H1 (cell line): ENCODE measurements at regions not wholly inside any gene's neighbourhood (a gene's known extent, or its start where the extent isn't known, plus 50 kb on each side); places are given as distances from the start of the nearest gene placed in this dataset.

Experiments used
- CTCF ChIA-PET: fragments of 300-600 bp; sonication (Branson Sonifier 250); formaldehyde crosslinking; loops from one replicate; lab custom pipeline; 2021; ENCODE audit not compliant: partially characterized antibody; lab: Charles Lee
- POLR2A ChIA-PET: fragments of 300-600 bp; sonication (Branson Sonifier 250); formaldehyde crosslinking; loops from one replicate; lab custom pipeline; 2021; ENCODE audit warnings: inconsistent platforms; ENCODE audit not compliant: partially characterized antibody; lab: Charles Lee
- DNase-seq, 2 experiments: peaks; one replicate each; pipeline versions ENCODE4 v3.0.0 to v3.0.0-alpha.2; 2010 to 2022; ENCODE audit warnings: low spot score in 2 of 2, low read depth in 1 of 2, mixed read lengths in 1 of 2
- FAIRE-seq: peaks from 2 replicates; lab custom pipeline; 2011; peaks lifted over from hg19 to GRCh38; lab: Jason Lieb, UNC
- H2AFZ ChIP-seq: 2 replicates; pipeline ENCODE4 v1.8.1; 2012; ENCODE audit warnings: low read length, inconsistent platforms
- H2AK5ac ChIP-seq: 2 replicates; pipeline ENCODE4 v1.6.1; 2013; ENCODE audit warnings: low read depth, low read length
- H2BK120ac ChIP-seq: replicated peaks from 2 replicates; pipeline ENCODE3; 2013; ENCODE audit warnings: low read depth, low read length, inconsistent platforms
- H2BK12ac ChIP-seq: 2 replicates; pipeline ENCODE4 v1.6.1; 2013; ENCODE audit warnings: low read depth, low read length
- H2BK15ac ChIP-seq: 2 replicates; pipeline ENCODE4 v1.6.1; 2013; ENCODE audit warnings: low read length
- H2BK20ac ChIP-seq: 2 replicates; pipeline ENCODE4 v1.6.1; 2013; ENCODE audit warnings: low read length
- H2BK5ac ChIP-seq: 2 replicates; pipeline ENCODE4 v1.6.1; 2013; ENCODE audit warnings: low read depth, low read length
- H3K14ac ChIP-seq: 2 replicates; pipeline ENCODE4 v1.6.1; 2013; ENCODE audit warnings: inconsistent platforms; ENCODE audit not compliant: insufficient read length
- H3K18ac ChIP-seq: 2 replicates; pipeline ENCODE4 v1.6.1; 2013; ENCODE audit warnings: low read length; ENCODE audit errors: extremely low read depth
- H3K23ac ChIP-seq: 2 replicates; pipeline ENCODE4 v1.6.1; 2013; ENCODE audit warnings: inconsistent platforms; ENCODE audit not compliant: insufficient read length
- H3K23me2 ChIP-seq: 2 replicates; pipeline ENCODE4 v1.6.1; 2013; ENCODE audit warnings: low read depth, low read length
- H3K27ac ChIP-seq: 2 replicates; pipeline ENCODE4 v1.6.1; 2011; ENCODE audit warnings: low read depth, low read length, inconsistent platforms
- H3K27me3 ChIP-seq, 4 experiments: replicated peaks in 1 of 4; 1 replicate in 1 of 4; 2 replicates in 3 of 4; pipeline versions ENCODE4 v1.6.1 to v1.8.1; 2011 to 2013; ENCODE audit warnings: low read length in 3 of 4, mild to moderate bottlenecking in 3 of 4, inconsistent platforms in 2 of 4, mixed read lengths in 2 of 4, moderate library complexity in 1 of 4; ENCODE audit not compliant: control insufficient read depth in 3 of 4, insufficient read depth in 3 of 4; ENCODE audit errors: extremely low read depth in 1 of 4
- H3K36me3 ChIP-seq, 4 experiments: 2 replicates each; pipeline versions ENCODE4 v1.6.1 to v1.8.1; 2011 to 2013; ENCODE audit warnings: mild to moderate bottlenecking in 4 of 4, low read length in 3 of 4, moderate library complexity in 2 of 4, control low read depth in 1 of 4, inconsistent platforms in 1 of 4; ENCODE audit not compliant: insufficient read depth in 4 of 4, control insufficient read depth in 2 of 4
- H3K4ac ChIP-seq: replicated peaks from 2 replicates; pipeline ENCODE3; 2013; ENCODE audit warnings: low read length, low read depth, mixed read lengths, inconsistent platforms; ENCODE audit not compliant: insufficient read length
- H3K4me1 ChIP-seq, 4 experiments: replicated peaks in 1 of 4; 1 replicate in 1 of 4; 2 replicates in 3 of 4; pipeline versions ENCODE4 v1.6.1 to v1.8.1; 2011 to 2013; ENCODE audit warnings: low read length in 3 of 4, inconsistent platforms in 2 of 4, mixed read lengths in 1 of 4; ENCODE audit not compliant: insufficient read depth in 4 of 4, control insufficient read depth in 3 of 4
- H3K4me2 ChIP-seq, 2 experiments: 2 replicates each; pipeline versions ENCODE4 v1.6.1 to v1.8.1; 2011 to 2013; ENCODE audit warnings: low read depth in 2 of 2, low read length in 2 of 2, control low read depth in 1 of 2, inconsistent platforms in 1 of 2, mild to moderate bottlenecking in 1 of 2; ENCODE audit not compliant: insufficient read depth in 1 of 2
- H3K4me3 ChIP-seq, 4 experiments: fragments of 200-600, 300-600 bp in 1 of 4; sonication (generic), shearing (Covaris generic), sonication (Bioruptor Twin) in 1 of 4; 2 replicates each; pipeline versions ENCODE4 v1.5.1 to v1.8.1; 2011 to 2016; ENCODE audit warnings: low read length in 4 of 4, low read depth in 3 of 4, control low read depth in 2 of 4, inconsistent platforms in 2 of 4, mild to moderate bottlenecking in 2 of 4, mixed read lengths in 1 of 4, moderate library complexity in 1 of 4; ENCODE audit not compliant: insufficient read depth in 2 of 4; ENCODE audit errors: extremely low read depth in 1 of 4
- H3K56ac ChIP-seq: replicated peaks from 2 replicates; pipeline ENCODE3; 2013; ENCODE audit warnings: low read depth, mild to moderate bottlenecking, mixed read lengths, low read length, inconsistent platforms; ENCODE audit not compliant: insufficient read length
- H3K79me1 ChIP-seq: 2 replicates; pipeline ENCODE4 v1.6.1; 2013; ENCODE audit warnings: low read depth, low read length, control low read depth
- H3K79me2 ChIP-seq, 2 experiments: 2 replicates each; pipeline versions ENCODE4 v1.6.1 to v1.8.1; 2012 to 2013; ENCODE audit warnings: low read length in 2 of 2, mild to moderate bottlenecking in 2 of 2, inconsistent platforms in 1 of 2; ENCODE audit not compliant: insufficient read depth in 2 of 2, control insufficient read depth in 1 of 2
- H3K9ac ChIP-seq, 4 experiments: replicated peaks in 1 of 4; 1 replicate in 1 of 4; 2 replicates in 3 of 4; pipeline versions ENCODE4 v1.6.1 to v1.8.1; 2011 to 2013; ENCODE audit warnings: low read depth in 3 of 4, low read length in 3 of 4, control low read depth in 2 of 4, mild to moderate bottlenecking in 2 of 4, moderate library complexity in 2 of 4, inconsistent platforms in 1 of 4; ENCODE audit errors: extremely low read depth in 1 of 4
- H3K9me3 ChIP-seq, 2 experiments: 2 replicates each; pipeline versions ENCODE4 v1.6.1 to v1.8.1; 2012 to 2013; ENCODE audit warnings: mild to moderate bottlenecking in 2 of 2, moderate library complexity in 2 of 2, control low read depth in 1 of 2, inconsistent platforms in 1 of 2, low read depth in 1 of 2, low read length in 1 of 2, mixed read lengths in 1 of 2; ENCODE audit not compliant: insufficient read depth in 2 of 2
- H4K20me1 ChIP-seq, 2 experiments: replicated peaks in 1 of 2; 2 replicates each; pipeline versions ENCODE3 to v1.8.1; 2011 to 2013; ENCODE audit warnings: inconsistent platforms in 2 of 2, low read length in 2 of 2, mild to moderate bottlenecking in 1 of 2; ENCODE audit not compliant: insufficient read depth in 2 of 2, control insufficient read depth in 1 of 2
- H4K5ac ChIP-seq: 2 replicates; pipeline ENCODE4 v1.6.1; 2013; ENCODE audit warnings: low read length, low read depth, mixed read lengths, inconsistent platforms; ENCODE audit not compliant: insufficient read length
- H4K8ac ChIP-seq: 2 replicates; pipeline ENCODE4 v1.8.0; 2013; ENCODE audit warnings: mild to moderate bottlenecking, moderate library complexity, low read length, inconsistent platforms; ENCODE audit not compliant: insufficient read depth; ENCODE audit errors: extremely low read depth
- H4K91ac ChIP-seq: replicated peaks from 2 replicates; pipeline ENCODE3; 2013; ENCODE audit warnings: low read length, mixed read lengths, inconsistent platforms; ENCODE audit not compliant: insufficient read length
- CEBPB ChIP-seq: IDR thresholded peaks from 2 replicates; pipeline ENCODE4 v1.6.1; 2012; ENCODE audit warnings: low read depth, low read length
- JUND ChIP-seq: IDR thresholded peaks from 2 replicates; pipeline ENCODE4 v1.6.1; 2011; ENCODE audit warnings: mild to moderate bottlenecking, improper control_type of control experiment, low read length
- KDM1A ChIP-seq: fragments of 200-600, 300-600 bp; sonication (generic); IDR thresholded peaks from 2 replicates; pipeline ENCODE4 v1.7.1; 2016; ENCODE audit warnings: mild to moderate bottlenecking, low read length, borderline replicate concordance
- MAX ChIP-seq: IDR thresholded peaks from 2 replicates; pipeline ENCODE4 v1.6.1; 2012; ENCODE audit warnings: inconsistent platforms
- SRF ChIP-seq: IDR thresholded peaks from 2 replicates; pipeline ENCODE4 v1.6.1; 2011; ENCODE audit warnings: mild to moderate bottlenecking, low read depth, low read length, moderate library complexity
- WGBS, 2 experiments: shearing (Covaris generic) in 1 of 2; methylation state at CpG; one replicate each; pipeline versions ENCODE4 v1.1.6 to v1.1.7; 2013 to 2015; ENCODE audit warnings: low lambda C conversion rate in 2 of 2, mixed read lengths in 2 of 2, inconsistent platforms in 1 of 2, low coverage in 1 of 2, missing lambda C conversion rate in 1 of 2; ENCODE audit not compliant: insufficient replicate concordance in 2 of 2, insufficient coverage in 1 of 2, insufficient read length in 1 of 2; ENCODE audit errors: extremely low coverage in 1 of 2, missing lambda C conversion rate in 1 of 2; 5-methylcytosine and 5-hydroxymethylcytosine counted together

DNA sequence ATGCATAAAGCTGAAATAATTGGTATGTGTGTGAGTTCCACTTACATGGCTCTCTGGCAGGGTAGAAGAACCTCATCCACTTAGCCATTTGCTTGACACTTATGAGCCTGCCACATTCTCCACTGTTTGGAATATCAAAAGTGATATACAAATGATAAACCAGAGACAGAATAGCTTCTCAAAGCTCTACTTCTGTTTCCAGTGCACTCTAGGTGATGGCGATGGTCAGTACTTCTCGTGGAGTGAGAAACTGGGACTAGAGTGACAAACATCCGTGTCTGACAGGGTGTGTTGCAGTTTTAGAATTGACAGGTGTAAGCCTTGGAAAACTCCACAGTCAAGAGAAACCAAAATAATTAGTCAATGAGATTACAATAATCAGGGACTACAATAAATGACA, 935.8 kb upstream of the TYRP1 start:
- WGBS, 2 experiments = 96% methylated on average over 3 of the region's 3 CpGs; no CpG with 5 or more reads in 1 of the 2 experiments
- CTCF ChIA-PET = no interaction called here
- no peak overlapping the region for H2AK5ac ChIP-seq

More for the DNA sequence above, 935.8 kb upstream of the TYRP1 start:
- H2BK20ac ChIP-seq = no peak overlapping the region
- H3K23ac ChIP-seq = no peak overlapping the region
- no peak for DNase-seq
- H3K36me3 ChIP-seq = no peaks in the 10 kb centered on the region
- no peaks in the 10 kb centered on the region for H3K4me1 ChIP-seq
- no peak overlapping the region for H2AFZ ChIP-seq
- H3K18ac ChIP-seq = no peak overlapping the region
- no peak overlapping the region for H3K14ac ChIP-seq
- H3K56ac ChIP-seq = no peak overlapping the region
- H3K4me2 ChIP-seq = no peak overlapping the region
- H2BK120ac ChIP-seq = no peak overlapping the region
- TF ChIP-seq JUND (no peak), KDM1A (no peak), MAX (no peak), CEBPB (no peak), SRF (no peak)
- TF ChIP-seq, all 59 proteins: peak for 0
- POLR2A ChIA-PET = no interaction called here
- no peaks in the 10 kb centered on the region for H3K9me3 ChIP-seq
- H2BK5ac ChIP-seq = no peak overlapping the region
- no peak overlapping the region for H4K8ac ChIP-seq
- H3K79me1 ChIP-seq = no peaks in the 10 kb centered on the region
- no peak for FAIRE-seq
- no peak overlapping the region for H4K5ac ChIP-seq
- H3K79me2 ChIP-seq = no peaks in the 10 kb centered on the region
- H3K4ac ChIP-seq = no peak overlapping the region
- no peaks in the 10 kb centered on the region for H3K23me2 ChIP-seq
- H4K20me1 ChIP-seq = no peaks in the 10 kb centered on the region
- no peaks in the 10 kb centered on the region for H3K27me3 ChIP-seq
- no peak overlapping the region for H3K9ac ChIP-seq
- H4K91ac ChIP-seq = no peak overlapping the region
- H3K27ac ChIP-seq = no peak overlapping the region
- no peak overlapping the region for H3K4me3 ChIP-seq
- H2BK15ac ChIP-seq = no peak overlapping the region
- no peak overlapping the region for H2BK12ac ChIP-seq
